GM12891 (cell line): ENCODE measurements at regions not wholly inside any gene's neighbourhood (a gene's known extent, or its start where the extent isn't known, plus 50 kb on each side); places are given as distances from the start of the nearest gene placed in this dataset.

Experiments
- POLR2A ChIP-seq: IDR thresholded peaks from 2 replicates; pipeline ENCODE4 v1.6.1; 2011; ENCODE audit warnings: low read depth, low read length, control low read depth
- POLR2AphosphoS5 ChIP-seq: IDR thresholded peaks from 2 replicates; pipeline ENCODE4 v1.6.1; 2011; ENCODE audit warnings: low read depth, low read length, control low read depth

- TF ChIP-seq POLR2A (no peak), POLR2AphosphoS5 (no peak)
Measured at GRCh38 chr16:17853958-17854357, 383.2 kb upstream of the XYLT1 start.
